SJSA1 (cell line): ENCODE measurements at regions not wholly inside any gene's neighbourhood (a gene's known extent, or its start where the extent isn't known, plus 50 kb on each side); places are given as distances from the start of the nearest gene placed in this dataset.

ENCODE experiments used
- DNase-seq, 2 experiments: peaks; one replicate each; pipeline ENCODE4 v3.0.0-alpha.2; 2015 to 2020; ENCODE audit warnings: low spot score in 2 of 2, low read depth in 1 of 2
- H3K27ac ChIP-seq: fragments of 250-450 bp; sonication (Bioruptor Pico); 2 replicates; pipeline ENCODE4 v1.5.1; 2020; ENCODE audit warnings: mild to moderate bottlenecking, moderate library complexity
- H3K27me3 ChIP-seq: fragments of 250-450 bp; sonication (Bioruptor Pico); replicated peaks from 2 replicates; pipeline ENCODE4 v1.5.1; 2020; ENCODE audit warnings: mild to moderate bottlenecking, moderate library complexity
- H3K36me3 ChIP-seq: fragments of 250-450 bp; sonication (Bioruptor Pico); 2 replicates; pipeline ENCODE4 v1.5.1; 2020; ENCODE audit warnings: mild to moderate bottlenecking
- H3K4me1 ChIP-seq: fragments of 250-450 bp; sonication (Bioruptor Pico); replicated peaks from 2 replicates; pipeline ENCODE4 v1.6.1; 2021; ENCODE audit warnings: mild to moderate bottlenecking
- H3K4me3 ChIP-seq: fragments of 250-450 bp; sonication (Bioruptor Pico); 2 replicates; pipeline ENCODE4 v1.5.1; 2020; ENCODE audit warnings: mild to moderate bottlenecking
- H3K9me3 ChIP-seq: fragments of 250-450 bp; sonication (Bioruptor Pico); replicated peaks from 2 replicates; pipeline ENCODE4 v1.5.1; 2020; ENCODE audit warnings: mild to moderate bottlenecking

- no peak overlapping the region for H3K4me3 ChIP-seq
- peaks cover 20% of the 10 kb centered on the region for H3K4me1 ChIP-seq
Observed at GRCh38 chr2:238640486-238640885, 207.4 kb upstream of the TWIST2 start.

GRCh38 chr2:238642973-238643372 is 204.9 kb upstream of the TWIST2 start:
- peaks cover 25% of the 10 kb centered on the region for H3K4me1 ChIP-seq
- no peaks in the 10 kb centered on the region for H3K36me3 ChIP-seq
- no peaks in the 10 kb centered on the region for H3K9me3 ChIP-seq
- no peak overlapping the region for H3K4me3 ChIP-seq
- no peaks in the 10 kb centered on the region for H3K27me3 ChIP-seq
- no peak for DNase-seq
- H3K27ac ChIP-seq, result no peak overlapping the region

More at GRCh38 chr2:238640486-238640885, 207.4 kb upstream of the TWIST2 start:
- Histone ChIP-seq H3K9me3 (no peaks in the 10 kb centered on the region), H3K27me3 (no peaks in the 10 kb centered on the region), H3K36me3 (no peaks in the 10 kb centered on the region), H3K27ac (no peak overlapping the region)
- no peak for DNase-seq

GRCh38 chr2:238643400-238643907 is 204.4 kb upstream of the TWIST2 start:
- peak overlapping the region; percentile 84 for H3K27ac ChIP-seq
- H3K27me3 ChIP-seq, result no peaks in the 10 kb centered on the region
- no peaks in the 10 kb centered on the region for H3K36me3 ChIP-seq
- H3K9me3 ChIP-seq, result no peaks in the 10 kb centered on the region
- H3K4me3 ChIP-seq, result no peak overlapping the region
- H3K4me1 ChIP-seq, result peaks cover 25% of the 10 kb centered on the region
- DNase-seq, result no peak

GRCh38 chr2:238644095-238645081 is 203.5 kb upstream of the TWIST2 start:
- Histone ChIP-seq H3K4me3 (no peak overlapping the region), H3K9me3 (no peaks in the 10 kb centered on the region), H3K4me1 (peaks cover 25% of the 10 kb centered on the region)

GRCh38 chr2:238645095-238645494 is 202.8 kb upstream of the TWIST2 start:
- Histone ChIP-seq H3K27ac (peak overlapping the region; percentile 84), H3K36me3 (no peaks in the 10 kb centered on the region), H3K27me3 (no peaks in the 10 kb centered on the region), H3K9me3 (no peaks in the 10 kb centered on the region), H3K4me3 (no peak overlapping the region), H3K4me1 (peaks cover 25% of the 10 kb centered on the region)
- no peak for DNase-seq

More at GRCh38 chr2:238644095-238645081, 203.5 kb upstream of the TWIST2 start:
- H3K36me3 ChIP-seq, result no peaks in the 10 kb centered on the region
- peak in 1 of 2 experiments; percentile 78 for DNase-seq
- H3K27me3 ChIP-seq, result no peaks in the 10 kb centered on the region
- H3K27ac ChIP-seq, result peak overlapping the region; percentile 84

- Histone ChIP-seq H3K27me3 (no peaks in the 10 kb centered on the region), H3K4me3 (no peak overlapping the region), H3K27ac (no peak overlapping the region)
Observed at GRCh38 chr2:238645716-238646115, 202.2 kb upstream of the TWIST2 start.

GRCh38 chr2:238646281-238646680 is 201.6 kb upstream of the TWIST2 start:
- Histone ChIP-seq H3K4me3 (no peak overlapping the region), H3K9me3 (no peaks in the 10 kb centered on the region), H3K36me3 (no peaks in the 10 kb centered on the region), H3K4me1 (peaks cover 25% of the 10 kb centered on the region), H3K27ac (no peak overlapping the region), H3K27me3 (no peaks in the 10 kb centered on the region)
- DNase-seq, result no peak

More at GRCh38 chr2:238645716-238646115, 202.2 kb upstream of the TWIST2 start:
- Histone ChIP-seq H3K9me3 (no peaks in the 10 kb centered on the region), H3K36me3 (no peaks in the 10 kb centered on the region), H3K4me1 (peaks cover 25% of the 10 kb centered on the region)
- no peak for DNase-seq

- Histone ChIP-seq H3K4me1 (peaks cover 25% of the 10 kb centered on the region), H3K27me3 (no peaks in the 10 kb centered on the region), H3K9me3 (no peaks in the 10 kb centered on the region), H3K27ac (no peak overlapping the region), H3K4me3 (no peak overlapping the region), H3K36me3 (no peaks in the 10 kb centered on the region)
- no peak for DNase-seq
Observed at GRCh38 chr2:238646803-238647202, 201.1 kb upstream of the TWIST2 start.

GRCh38 chr2:238649123-238649522 is 198.8 kb upstream of the TWIST2 start:
- H3K36me3 ChIP-seq, result no peaks in the 10 kb centered on the region
- no peak for DNase-seq
- H3K27ac ChIP-seq, result no peak overlapping the region
- H3K27me3 ChIP-seq, result no peaks in the 10 kb centered on the region
- H3K4me3 ChIP-seq, result no peak overlapping the region
- H3K9me3 ChIP-seq, result no peaks in the 10 kb centered on the region
- H3K4me1 ChIP-seq, result peaks cover 19% of the 10 kb centered on the region

- Histone ChIP-seq H3K9me3 (no peaks in the 10 kb centered on the region), H3K36me3 (no peaks in the 10 kb centered on the region), H3K27me3 (no peaks in the 10 kb centered on the region), H3K27ac (no peak overlapping the region), H3K4me3 (no peak overlapping the region), H3K4me1 (peaks cover 10% of the 10 kb centered on the region)
- no peak for DNase-seq
Observed at GRCh38 chr2:238649936-238650518, 197.9 kb upstream of the TWIST2 start.

- no peaks in the 10 kb centered on the region for H3K36me3 ChIP-seq
- H3K9me3 ChIP-seq, result no peaks in the 10 kb centered on the region
- peaks cover 5% of the 10 kb centered on the region for H3K4me1 ChIP-seq
- H3K27ac ChIP-seq, result no peak overlapping the region
- no peaks in the 10 kb centered on the region for H3K27me3 ChIP-seq
- H3K4me3 ChIP-seq, result no peak overlapping the region
- no peak for DNase-seq
Observed at GRCh38 chr2:238650536-238650935, 197.3 kb upstream of the TWIST2 start.

- no peaks in the 10 kb centered on the region for H3K9me3 ChIP-seq
- H3K36me3 ChIP-seq, result no peaks in the 10 kb centered on the region
- H3K4me1 ChIP-seq, result no peaks in the 10 kb centered on the region
- H3K27me3 ChIP-seq, result no peaks in the 10 kb centered on the region
- H3K27ac ChIP-seq, result no peak overlapping the region
- DNase-seq, result no peak
- no peak overlapping the region for H3K4me3 ChIP-seq
Observed at GRCh38 chr2:238651306-238652052, 196.4 kb upstream of the TWIST2 start.

GRCh38 chr2:238652053-238652770 is 195.7 kb upstream of the TWIST2 start:
- DNase-seq, result peak in 1 of 2 experiments; percentile 28
- no peaks in the 10 kb centered on the region for H3K36me3 ChIP-seq
- H3K4me1 ChIP-seq, result no peaks in the 10 kb centered on the region
- H3K9me3 ChIP-seq, result no peaks in the 10 kb centered on the region
- no peaks in the 10 kb centered on the region for H3K27me3 ChIP-seq
- no peak overlapping the region for H3K27ac ChIP-seq
- no peak overlapping the region for H3K4me3 ChIP-seq
